Right lung (tissue), 2 donors: ENCODE measurements at regions not wholly inside any gene's neighbourhood (a gene's known extent, or its start where the extent isn't known, plus 50 kb on each side); places are given as distances from the start of the nearest gene placed in this dataset.
A peak's percentile ranks its signal among the peaks of the same experiment; 100 is the strongest.
"Not testable (repeated sequence)": the region's sequence is repeated elsewhere in the genome, so short reads cannot be mapped to it uniquely, and the experiment has no call there.

Experiments used
- DNase-seq, 2 donors: peaks; one replicate each; pipeline ENCODE4 v3.0.0-alpha.2; 2013

DNA sequence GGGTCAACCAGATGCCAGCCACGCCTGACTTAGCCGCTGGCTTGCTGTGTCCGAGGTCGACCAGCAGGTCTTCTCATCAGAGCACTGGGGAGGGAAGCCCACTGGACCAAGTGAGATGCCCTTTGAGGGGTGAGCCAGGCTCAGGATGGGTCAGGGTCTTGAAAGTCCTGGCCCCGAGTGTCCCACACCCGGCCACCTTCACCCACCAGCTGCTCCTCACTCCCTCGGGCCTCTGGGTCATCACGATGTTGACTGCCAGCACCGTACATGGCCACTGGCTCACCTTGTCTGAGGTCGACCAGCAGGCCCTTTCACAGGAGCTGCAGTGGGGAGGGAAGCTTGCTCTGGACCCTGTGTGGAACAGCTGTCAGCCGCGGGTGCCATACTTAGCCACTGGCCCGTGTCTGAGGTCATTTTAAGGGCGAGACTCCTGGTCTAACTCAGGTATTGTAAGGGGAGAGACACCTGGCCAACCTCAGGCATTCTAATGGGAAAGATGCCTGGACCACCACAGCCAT is 1361.3 kb downstream of the UQCRFS1 start:
- DNase-seq = no peak

DNA sequence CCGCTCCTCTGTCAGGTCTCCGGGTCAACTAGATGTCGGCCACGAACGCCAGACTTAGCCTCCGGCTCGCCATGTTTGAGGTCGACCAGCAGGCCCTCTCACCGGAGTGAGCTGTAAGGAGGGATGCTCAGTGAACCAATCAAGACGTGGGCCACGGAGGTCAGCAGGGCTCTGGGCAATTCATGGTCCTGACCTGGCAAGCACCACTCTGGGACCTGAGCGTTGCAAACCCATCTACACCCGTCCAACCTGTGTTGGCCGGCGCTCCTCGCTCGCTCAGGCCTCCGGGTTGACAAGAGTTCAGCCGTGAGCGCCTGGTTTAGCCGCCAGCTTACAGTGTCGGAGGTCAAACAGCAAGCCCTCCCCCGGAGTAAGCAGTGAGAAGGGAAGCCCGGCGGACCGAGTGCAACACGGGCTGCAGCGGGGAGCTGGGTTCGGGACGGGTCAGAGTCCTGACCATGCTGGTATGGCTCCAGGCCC is 1361.9 kb downstream of the UQCRFS1 start:
- DNase-seq = no peak

DNA sequence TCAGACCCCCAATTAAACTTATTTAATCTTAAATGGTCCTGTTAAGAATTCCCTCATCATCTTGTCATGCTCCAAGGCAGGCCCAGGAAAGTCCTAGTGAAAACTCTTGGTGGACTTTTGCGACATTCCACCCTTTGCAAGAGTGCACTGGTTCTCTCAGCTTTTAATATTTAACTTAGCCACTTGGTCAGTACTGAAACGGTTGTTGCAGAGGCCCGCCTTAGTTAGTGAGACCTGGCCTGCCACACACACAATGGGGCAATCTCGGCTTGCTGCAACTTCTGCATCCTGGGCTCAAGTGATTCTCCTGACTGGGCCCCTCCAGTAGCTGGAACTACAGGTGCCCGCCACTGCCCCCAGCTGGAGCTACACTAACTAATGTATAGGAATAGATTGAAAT is 1366.0 kb downstream of the UQCRFS1 start:
- no peak for DNase-seq

DNA sequence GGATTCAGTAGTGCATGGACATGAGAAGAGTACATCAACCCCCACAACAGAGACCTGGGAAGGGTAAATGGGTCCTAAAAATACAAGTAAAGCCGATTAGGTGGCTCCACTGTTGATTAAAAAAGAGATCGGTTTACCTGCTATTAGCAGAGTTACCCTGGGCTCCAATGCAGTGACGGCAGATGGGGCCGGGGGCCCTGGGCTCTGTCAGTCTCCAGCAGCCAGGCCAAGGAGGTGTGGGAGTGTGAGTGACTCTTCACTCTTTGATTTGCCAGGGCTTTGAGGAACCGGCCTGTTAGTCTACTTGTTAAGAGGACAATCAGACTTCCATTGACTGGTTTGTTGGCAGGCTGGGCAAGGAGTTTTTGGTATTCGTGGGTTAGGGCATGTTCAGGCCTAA is 1368.7 kb downstream of the UQCRFS1 start:
- no peak for DNase-seq

DNA sequence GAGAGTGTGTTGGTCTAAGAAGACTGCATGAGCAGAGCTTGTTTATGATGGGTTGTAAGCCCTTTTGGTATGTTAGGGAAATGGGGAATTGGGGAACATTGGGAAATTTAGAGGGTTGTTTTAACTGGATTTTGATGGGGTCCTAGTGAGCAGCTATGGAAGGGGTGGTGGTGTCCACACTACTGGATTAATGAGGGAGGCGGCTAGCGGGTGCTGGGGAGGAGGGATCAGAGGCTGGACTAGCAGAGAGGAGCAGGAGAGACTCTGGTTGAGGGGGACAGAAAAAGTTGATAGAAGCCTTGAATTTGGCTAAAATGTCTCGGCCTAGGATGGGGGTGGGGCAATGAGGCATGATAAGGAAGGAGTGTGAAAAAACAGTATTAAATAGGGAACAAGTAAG is 1369.1 kb downstream of the UQCRFS1 start:
- no peak for DNase-seq

DNA sequence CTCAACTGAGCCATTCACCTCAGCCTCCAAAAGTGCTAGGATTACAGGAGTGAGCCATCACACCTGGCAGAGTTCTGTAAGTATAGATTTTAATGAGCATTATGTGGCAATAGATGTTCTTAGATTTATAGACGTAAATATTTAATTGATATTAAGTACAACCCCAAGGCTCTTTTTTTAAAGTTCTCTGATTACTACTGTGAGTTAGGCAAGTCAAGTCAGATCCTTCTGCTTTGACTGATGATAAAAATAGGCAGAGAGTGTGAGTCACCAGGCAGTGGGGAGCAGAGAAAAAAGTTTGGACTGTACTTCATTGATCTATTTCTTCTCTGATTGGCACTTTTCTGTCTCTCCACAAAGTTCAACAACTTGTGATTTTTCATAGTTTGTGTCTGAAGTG is 1379.9 kb downstream of the UQCRFS1 start:
- DNase-seq = no peak

DNA sequence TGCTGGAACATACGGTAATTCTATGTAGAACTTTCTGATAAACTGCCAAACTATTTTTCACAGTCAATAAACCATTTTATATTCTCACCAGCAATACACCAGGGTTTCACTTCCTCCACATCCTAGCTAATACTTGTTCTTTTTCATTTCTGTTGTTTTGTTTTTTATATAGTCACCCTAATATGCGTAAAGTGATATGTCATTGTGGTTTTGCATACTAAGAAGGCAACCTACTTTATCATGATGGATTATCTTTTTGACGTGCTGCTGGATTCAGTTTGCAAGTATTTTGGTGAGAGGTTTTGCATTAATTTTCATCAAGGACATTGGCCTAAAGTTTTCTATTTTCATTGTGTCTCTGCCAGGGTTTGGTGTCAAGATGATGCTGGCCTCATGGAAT is 1384.1 kb downstream of the UQCRFS1 start:
- DNase-seq = no peak

DNA sequence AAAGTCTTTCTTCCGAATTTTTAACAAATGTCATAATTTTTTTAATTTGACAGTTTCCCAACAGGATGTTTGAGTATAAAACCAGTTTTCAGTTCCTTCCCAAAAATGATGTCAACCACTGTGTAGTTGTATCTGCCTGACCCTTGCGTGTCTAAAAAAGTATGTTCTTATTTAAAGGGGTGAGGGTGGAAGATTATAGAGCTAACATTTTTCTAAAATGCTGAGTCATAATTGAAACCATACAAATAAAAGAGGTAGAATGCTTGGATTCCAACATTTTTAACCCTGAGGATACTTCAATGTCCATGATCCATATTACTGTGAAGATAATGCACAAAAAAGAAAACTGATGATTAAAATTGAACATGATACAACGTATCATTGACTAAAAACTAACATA is 1388.8 kb downstream of the UQCRFS1 start:
- DNase-seq = no peak

DNA sequence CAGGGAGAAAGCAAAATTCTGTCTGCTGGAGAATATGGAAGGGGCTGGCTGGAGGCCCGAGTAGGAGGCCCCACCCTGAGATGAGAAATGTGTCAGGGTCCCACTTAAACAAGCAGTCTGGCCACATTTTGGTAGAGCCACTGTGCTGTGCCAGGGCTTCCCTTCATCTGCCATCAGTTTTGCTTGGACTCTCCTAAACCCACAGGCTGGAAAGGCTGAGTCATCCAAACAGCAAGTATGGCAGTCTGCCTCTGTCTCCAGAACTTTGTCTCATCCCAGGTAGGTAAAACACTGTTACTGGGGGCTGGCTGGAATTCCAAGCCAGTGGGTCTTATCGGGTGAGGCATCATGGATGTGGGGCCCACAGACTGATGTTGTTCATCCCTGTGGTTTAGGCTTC is 1390.6 kb downstream of the UQCRFS1 start:
- DNase-seq = no peak

DNA sequence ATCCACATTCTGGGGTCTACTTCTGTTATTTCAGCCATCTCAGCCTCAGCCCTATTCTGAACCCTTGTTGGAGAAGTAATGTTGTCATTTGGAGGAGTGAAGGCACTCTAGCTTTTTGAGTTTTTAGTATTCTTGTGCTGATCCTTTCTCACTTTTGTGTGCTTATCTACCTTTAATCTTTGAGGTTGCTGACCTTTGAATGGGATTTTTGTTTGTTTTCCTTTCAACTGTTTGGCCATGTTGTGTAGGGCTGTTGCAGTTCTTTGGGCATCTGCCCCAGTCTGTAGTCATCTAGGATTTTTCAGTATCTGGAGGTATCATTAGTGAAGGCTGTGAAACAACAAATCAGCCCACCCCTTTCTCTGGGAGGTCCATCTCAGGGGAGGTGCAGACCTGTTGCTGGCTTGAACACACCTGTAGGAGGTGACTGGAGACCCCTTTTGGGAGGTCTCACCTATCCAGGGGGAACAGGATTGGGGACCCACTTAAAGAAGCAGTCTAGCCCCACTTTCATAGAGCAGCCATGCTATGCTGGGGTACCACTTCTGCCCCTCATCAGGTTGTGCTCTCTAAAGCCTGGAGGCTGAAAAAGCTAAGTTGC is 1391.4 kb downstream of the UQCRFS1 start:
- no peak for DNase-seq

DNA sequence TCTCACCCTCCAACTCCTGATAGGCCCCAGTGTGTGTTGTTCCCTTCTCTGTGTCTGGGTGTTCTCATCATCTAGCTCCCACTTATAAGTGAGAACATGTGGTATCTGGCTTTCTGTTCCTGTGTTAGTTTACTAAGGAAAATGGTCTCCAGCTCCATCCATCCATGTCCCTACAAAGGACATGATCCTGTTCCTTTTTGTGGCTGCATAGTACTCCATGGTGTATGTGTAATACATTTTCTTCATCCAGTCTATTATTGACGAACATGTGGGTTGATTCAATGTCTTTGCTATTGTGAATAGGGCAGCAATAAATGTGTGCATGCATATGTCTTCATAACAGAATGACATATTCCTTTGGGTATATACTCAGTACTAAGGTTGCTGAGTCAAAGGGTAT is 1397.0 kb downstream of the UQCRFS1 start:
- no peak for DNase-seq

DNA sequence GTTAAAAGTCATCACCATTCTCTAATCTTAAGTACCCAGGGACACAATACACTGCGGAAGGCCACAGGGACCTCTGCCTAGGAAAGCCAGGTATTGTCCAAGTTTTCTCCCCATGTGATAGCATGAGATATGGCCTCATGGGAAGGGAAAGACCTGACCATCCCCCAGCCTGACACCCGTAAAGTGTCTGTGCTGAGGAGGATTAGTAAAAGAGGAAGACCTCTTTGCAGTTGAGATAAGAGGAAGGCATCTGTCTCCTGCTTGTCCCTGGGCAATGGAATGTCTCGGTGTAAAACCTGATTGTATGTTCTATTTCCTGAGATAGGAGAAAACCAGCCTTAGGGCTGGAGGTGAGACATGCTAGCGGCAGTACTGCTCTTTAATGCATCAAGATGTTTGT is 1398.1 kb downstream of the UQCRFS1 start:
- DNase-seq = not testable (repeated sequence)

DNA sequence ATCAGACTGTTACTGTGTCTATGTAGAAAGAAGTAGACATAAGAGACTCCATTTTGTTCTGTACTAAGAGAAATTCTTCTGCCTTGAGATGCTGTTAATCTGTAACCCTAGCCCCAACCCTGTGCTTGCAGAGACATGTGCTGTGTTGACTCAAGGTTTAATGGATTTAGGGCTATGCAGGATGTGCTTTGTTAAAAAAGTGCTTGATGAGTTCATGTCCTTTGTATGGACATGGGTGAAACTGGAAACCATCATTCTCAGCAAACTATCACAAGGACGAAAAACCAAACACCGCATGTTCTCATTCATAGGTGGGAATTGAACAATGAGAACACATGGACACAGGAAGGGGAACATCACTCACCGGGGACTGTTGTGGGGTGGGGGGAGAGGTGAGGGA is 1398.7 kb downstream of the UQCRFS1 start:
- not testable (repeated sequence) for DNase-seq

DNA sequence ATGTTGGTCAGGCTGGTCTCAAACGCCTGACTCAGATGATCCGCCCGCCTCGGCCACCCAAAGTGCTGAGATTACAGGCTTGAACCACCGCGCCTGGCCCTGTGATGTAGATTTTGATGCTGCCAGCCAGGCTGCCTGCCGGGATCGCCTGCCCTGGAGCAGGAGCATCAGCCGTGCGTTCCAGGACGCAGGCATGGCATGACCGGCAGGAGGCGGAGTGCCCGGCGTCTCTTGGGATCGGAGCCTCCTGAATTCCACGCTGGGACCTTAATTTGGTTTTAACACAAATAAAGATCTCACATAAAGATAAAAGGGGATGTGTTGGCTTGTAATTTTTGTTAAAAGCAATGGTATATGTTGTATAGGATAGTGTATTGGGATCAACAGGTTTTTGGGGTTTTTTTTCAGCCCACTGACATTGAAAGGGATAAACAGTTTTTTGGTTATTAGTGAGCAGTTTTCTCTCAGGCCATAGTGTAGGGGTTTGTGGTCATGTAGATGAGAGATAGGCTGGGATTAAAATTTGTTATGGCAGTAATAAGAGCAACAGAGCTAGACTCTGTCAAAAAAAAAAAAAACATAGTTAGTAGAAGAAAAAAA is 1406.4 kb downstream of the UQCRFS1 start:
- no peak for DNase-seq

DNA sequence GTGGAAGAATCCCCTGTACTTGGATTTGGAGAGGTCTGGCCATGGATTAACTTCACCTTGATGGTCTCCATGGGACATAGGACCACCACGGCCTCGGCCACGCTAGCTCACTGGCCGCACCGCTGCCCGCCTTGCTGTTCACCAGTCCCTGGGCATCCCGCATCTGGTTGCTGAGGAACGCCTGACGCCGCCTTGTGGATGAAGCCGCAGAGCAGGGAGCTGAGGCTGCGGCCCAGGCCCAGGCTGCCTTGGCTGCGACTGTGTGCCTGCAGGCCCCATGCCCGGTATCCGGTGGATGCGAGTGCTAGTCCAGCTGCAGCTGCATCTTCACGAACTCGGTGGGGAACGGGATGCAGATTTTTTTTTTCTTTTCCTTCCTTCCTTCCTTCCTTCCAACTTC is 1407.1 kb downstream of the UQCRFS1 start:
- no peak for DNase-seq

DNA sequence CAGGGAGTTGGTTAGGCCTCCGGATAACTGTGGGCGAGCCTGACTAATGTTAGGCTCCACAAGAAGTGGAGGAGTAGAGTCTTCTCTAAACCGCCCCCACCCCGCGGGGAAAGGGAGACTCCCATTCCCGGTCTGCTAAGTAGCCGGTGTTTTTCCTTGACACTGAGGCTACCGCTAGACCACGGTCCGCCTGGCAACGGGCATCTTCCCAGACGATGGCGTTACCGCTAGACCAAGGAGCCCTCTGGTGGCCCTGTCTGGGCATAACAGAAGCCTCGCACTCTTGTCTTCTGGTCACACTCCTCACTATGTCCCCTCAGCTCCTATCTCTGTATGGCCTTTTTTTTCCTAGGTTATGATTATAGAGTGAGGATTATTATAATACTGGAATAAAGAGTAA is 1410.7 kb downstream of the UQCRFS1 start:
- DNase-seq = not testable (repeated sequence)

DNA sequence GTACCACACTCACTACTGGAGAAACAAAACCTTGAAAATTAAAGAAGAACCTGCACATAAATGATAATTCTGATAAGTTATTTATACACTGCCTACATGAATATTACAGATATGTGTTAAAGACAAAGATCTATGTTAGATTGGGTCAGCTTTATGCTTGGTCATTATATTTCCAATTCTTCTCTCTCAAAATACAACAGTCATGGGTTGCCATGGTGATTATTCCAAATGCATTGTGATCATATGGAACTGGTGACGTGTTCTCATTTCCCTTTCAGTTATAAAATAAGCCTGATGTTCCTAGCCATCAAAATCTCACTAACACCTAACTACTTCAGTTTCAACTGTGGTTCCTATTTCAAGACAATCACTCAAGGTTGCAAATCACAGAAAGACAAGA is 1416.4 kb downstream of the UQCRFS1 start:
- no peak for DNase-seq

DNA sequence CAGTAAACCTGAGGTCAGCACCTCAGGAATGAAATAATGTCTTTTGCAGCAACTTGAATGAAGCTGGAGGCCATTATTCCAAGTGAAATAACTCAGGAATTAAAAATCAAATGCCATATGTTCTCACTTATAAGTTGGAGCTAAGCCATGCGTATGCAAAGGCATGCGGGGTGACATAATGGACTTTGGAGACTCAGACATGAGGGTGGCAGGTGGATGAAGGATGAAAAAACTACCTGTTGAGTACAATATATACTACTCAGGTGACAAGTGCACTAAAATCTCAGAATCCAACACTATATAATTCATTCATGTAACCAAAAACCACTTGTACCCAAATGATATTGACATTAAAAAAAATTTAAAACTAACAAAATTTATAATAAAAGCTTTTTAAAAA is 1416.9 kb downstream of the UQCRFS1 start:
- DNase-seq = no peak

DNA sequence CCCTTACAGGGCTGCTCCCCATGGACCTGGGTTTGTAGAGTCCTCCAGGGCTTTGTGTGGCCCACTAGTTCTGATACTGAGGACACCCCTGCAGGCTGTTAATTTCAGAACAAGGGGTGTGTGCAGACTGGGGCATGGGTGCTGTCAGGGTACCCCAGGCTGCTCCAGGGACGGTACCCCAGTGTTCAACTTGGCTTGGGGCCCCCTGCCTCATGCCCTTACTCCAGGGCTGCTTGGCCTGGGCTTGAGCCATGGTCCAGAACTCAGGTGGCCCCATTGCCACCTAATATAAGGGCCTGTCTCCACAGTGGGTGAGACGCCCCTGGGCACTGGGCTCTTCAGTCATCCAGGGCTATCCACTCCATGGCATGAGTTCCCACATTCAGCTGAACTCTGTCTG is 1417.6 kb downstream of the UQCRFS1 start:
- no peak for DNase-seq

DNA sequence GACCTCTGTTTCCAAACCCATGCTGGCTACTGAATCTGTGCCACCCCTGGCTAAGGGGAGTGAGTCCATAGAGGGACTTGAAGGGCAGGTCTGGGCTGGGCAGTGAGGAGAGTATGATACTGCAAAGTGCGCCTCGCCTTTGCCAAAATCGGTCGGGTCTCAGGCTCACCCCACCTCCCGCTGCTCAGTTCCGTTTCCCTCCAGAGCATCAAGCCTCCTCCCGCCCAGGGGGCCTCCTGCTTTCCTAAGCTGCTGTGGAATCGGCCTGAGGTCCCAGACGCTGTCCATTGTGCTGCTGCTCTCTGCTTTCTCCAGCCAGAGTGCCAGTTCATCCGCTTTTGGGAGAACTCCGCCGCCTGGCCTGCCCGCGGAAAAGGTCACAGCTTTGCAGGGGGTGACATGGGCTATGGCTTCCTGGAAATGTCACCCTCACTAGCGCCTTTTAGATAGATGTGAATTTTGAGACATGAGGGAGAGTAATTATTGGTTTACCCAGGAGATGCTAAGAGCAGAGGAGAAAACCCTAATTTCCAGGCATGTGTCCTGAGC is 1418.4 kb downstream of the UQCRFS1 start:
- DNase-seq = peak in 1 of 2 donors; percentile 1

DNA sequence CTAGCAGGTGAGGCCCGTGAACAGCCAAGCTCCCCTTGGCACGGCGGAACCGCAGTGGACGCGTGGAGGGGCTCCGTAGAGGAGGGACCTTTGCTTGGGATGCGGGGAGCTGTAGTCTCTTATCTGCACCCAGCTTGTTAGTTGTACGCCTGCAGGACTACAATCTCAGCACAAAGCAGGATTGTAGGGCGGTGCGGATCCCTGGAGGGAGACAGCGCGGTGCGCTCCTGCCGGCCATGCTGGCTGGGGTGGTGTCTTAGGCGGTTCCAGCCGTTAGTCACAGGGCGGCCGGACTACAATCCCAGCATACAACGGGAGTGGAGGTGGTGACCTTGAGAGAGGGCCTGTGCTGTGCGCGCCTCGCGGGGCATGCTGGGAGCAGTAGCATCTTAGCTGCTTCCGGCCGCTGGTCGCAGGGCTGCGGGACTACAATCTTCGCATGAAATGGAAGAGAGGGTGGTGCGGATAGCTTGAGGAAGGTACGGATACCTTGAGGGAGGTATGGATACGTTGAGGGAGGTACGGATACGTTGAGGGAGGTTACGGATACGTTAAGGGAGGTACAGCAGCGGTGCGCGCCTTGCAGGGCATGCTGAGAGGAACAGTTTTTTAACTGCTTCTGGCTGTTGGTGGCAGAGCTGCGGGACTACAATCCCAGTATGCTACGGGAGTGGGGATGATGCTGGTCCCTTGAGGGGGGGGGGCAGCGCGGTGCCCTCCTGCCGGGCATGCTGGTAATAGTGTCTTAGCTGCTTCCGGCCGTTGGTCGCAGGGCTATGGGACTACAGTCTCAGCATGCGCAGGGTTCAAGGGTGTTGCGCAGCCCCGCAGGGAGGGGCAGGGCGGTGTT is 1419.1 kb downstream of the UQCRFS1 start:
- DNase-seq = peak; percentile 88 to 89

DNA sequence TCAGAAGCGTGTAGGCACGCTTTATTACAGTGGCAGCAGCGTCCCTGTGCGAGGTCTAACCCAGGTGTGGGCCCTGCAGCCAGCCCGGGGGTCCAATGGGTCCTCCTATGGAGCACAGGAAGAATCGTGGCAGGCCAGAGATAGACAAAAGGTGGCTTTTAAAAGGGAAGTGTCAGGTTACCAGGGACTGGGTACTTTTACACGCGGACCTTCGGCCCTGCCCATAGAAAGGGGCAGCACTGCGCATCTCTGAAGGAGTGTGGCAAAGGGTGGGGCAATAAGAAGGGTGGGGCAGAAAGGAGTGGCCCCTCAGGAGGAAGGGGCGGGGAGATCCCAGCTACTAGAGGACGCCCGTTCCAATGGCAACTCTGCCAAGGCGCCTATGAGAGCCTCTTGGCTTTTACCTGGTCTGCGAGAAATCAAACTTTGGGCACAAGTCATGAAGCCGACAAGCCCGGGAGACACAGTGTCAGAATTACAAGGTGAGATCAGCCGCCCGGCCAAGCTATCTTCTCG is 1419.8 kb downstream of the UQCRFS1 start:
- no peak for DNase-seq
